DND-41 (cell line): ENCODE measurements at regions not wholly inside any gene's neighbourhood (a gene's known extent, or its start where the extent isn't known, plus 50 kb on each side); places are given as distances from the start of the nearest gene placed in this dataset.

Experiments
- EZH2 ChIP-seq: IDR thresholded peaks from 3 replicates; pipeline ENCODE4 v1.6.1; 2012; ENCODE audit warnings: borderline replicate concordance, low read depth, mild to moderate bottlenecking, moderate library complexity, low read length, inconsistent platforms; ENCODE audit not compliant: severe bottlenecking
- TF ChIP-seq, protein P1 (sequence below): IDR thresholded peaks from 2 replicates; pipeline ENCODE4 v1.5.1; 2012; ENCODE audit warnings: borderline replicate concordance, low read length, moderate library complexity, mild to moderate bottlenecking; ENCODE audit not compliant: poor library complexity, severe bottlenecking; ENCODE audit errors: extremely low read depth

DNA sequence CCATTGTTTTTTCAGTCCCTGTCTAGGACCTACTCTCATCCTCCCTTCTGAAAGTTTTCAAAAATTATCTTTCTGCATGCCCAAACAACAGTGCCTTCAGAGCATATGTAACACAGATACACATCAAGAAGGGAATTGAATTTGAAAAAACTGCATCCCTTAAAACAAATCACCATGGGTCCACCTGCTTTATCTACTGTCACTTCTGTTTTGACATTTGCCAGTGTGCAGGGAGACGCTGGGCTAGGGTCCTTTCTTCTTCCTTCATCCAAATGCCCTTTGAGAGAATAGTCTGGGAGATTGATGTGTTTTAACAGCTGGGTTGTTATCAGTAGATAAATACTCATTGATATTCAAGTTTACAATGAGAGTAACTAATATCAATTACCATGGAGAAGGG lies 1630.1 kb downstream of the MAT2B start:
- TF ChIP-seq, protein P1, sequence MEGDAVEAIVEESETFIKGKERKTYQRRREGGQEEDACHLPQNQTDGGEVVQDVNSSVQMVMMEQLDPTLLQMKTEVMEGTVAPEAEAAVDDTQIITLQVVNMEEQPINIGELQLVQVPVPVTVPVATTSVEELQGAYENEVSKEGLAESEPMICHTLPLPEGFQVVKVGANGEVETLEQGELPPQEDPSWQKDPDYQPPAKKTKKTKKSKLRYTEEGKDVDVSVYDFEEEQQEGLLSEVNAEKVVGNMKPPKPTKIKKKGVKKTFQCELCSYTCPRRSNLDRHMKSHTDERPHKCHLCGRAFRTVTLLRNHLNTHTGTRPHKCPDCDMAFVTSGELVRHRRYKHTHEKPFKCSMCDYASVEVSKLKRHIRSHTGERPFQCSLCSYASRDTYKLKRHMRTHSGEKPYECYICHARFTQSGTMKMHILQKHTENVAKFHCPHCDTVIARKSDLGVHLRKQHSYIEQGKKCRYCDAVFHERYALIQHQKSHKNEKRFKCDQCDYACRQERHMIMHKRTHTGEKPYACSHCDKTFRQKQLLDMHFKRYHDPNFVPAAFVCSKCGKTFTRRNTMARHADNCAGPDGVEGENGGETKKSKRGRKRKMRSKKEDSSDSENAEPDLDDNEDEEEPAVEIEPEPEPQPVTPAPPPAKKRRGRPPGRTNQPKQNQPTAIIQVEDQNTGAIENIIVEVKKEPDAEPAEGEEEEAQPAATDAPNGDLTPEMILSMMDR, result no peak
- no peak for TF ChIP-seq EZH2
